HCT116 (cell line): ENCODE measurements at regions not wholly inside any gene's neighbourhood (a gene's known extent, or its start where the extent isn't known, plus 50 kb on each side); places are given as distances from the start of the nearest gene placed in this dataset.

Experiments
- ATAC-seq: fragments of 200-7000 bp; cut with Tn5 transposase; 2 replicates; pipeline ENCODE4 v1.9.1; 2020; ENCODE audit warnings: mild to moderate bottlenecking, moderate library complexity
- BruUV-seq: library from RNA; stranded (reverse); fragments of 400-500 nt; replicated peaks from 2 replicates; lab custom pipeline; 2021; lab: Mats Ljungman, UMichigan
- CTCF ChIA-PET: fragments of 300-600 bp; sonication (Branson Sonifier 250); formaldehyde crosslinking; loops from one replicate; lab custom pipeline; 2021; ENCODE audit warnings: antibody characterized with exemption; lab: Charles Lee
- POLR2A ChIA-PET: fragments of 300-600, 350-600 bp; sonication (Branson Sonifier 250); formaldehyde crosslinking; loops from one replicate; lab custom pipeline; 2021; ENCODE audit warnings: antibody characterized with exemption; lab: Charles Lee
- RAD21 ChIA-PET, 2 experiments: fragments of 300-600 bp; sonication (Branson Sonifier 250); formaldehyde crosslinking; loops; one replicate each; lab custom pipeline; 2023; ENCODE audit warnings: low total read pairs in 2 of 2; ENCODE audit not compliant: uncharacterized antibody in 2 of 2, unreplicated experiment in 2 of 2, low non-redundant PET in 1 of 2; lab: Charles Lee
- DNase-seq: peaks from one replicate; pipeline ENCODE4 v3.0.0-alpha.2; 2010; ENCODE audit warnings: low read depth, low spot score
- H2AFZ ChIP-seq: fragments of 200-600 bp; shearing (Covaris generic), sonication (generic); 2 replicates; pipeline ENCODE4 v1.6.1; 2017; ENCODE audit warnings: low read depth, mixed run types, mixed read lengths, antibody characterized with exemption, low read length; ENCODE audit not compliant: poor library complexity, severe bottlenecking
- H3K27ac ChIP-seq: 2 replicates; pipeline ENCODE4 v1.5.1; 2012; ENCODE audit warnings: low read depth, low read length
- H3K27me3 ChIP-seq: fragments of 200-600 bp; sonication (generic); 2 replicates; pipeline ENCODE4 v1.6.1; 2016; ENCODE audit warnings: mixed run types, low read length, mixed read lengths; ENCODE audit not compliant: insufficient read depth
- H3K36me3 ChIP-seq, 2 experiments: fragments of 200-500 bp in 1 of 2; fragments of 200-600 bp in 1 of 2; sonication (Bioruptor generic) in 1 of 2; sonication (generic) in 1 of 2; 2 replicates each; pipeline versions ENCODE4 v1.5.1 to v1.6.1; 2014 to 2016; ENCODE audit warnings: low read length in 2 of 2, inconsistent platforms in 1 of 2, mixed read lengths in 1 of 2, mixed run types in 1 of 2; ENCODE audit not compliant: insufficient read depth in 2 of 2, control insufficient read depth in 1 of 2
- H3K4me1 ChIP-seq, 2 experiments: fragments of 200-600 bp in 1 of 2; sonication (generic) in 1 of 2; 2 replicates each; pipeline versions ENCODE4 v1.5.1 to v1.6.1; 2012 to 2017; ENCODE audit warnings: low read length in 2 of 2, inconsistent platforms in 1 of 2, mild to moderate bottlenecking in 1 of 2, mixed read lengths in 1 of 2, mixed run types in 1 of 2, moderate library complexity in 1 of 2; ENCODE audit not compliant: insufficient read depth in 2 of 2, control insufficient read depth in 1 of 2
- H3K4me2 ChIP-seq: fragments of 200-600 bp; sonication (generic); 2 replicates; pipeline ENCODE4 v1.6.1; 2017; ENCODE audit warnings: mixed run types, low read length, mixed read lengths
- H3K4me3 ChIP-seq, 2 experiments: fragments of 200-600 bp in 1 of 2; sonication (generic) in 1 of 2; replicated peaks in 1 of 2; 2 replicates each; pipeline ENCODE4 v1.5.1; 2011 to 2016; ENCODE audit warnings: low read length in 2 of 2, control low read depth in 1 of 2, low read depth in 1 of 2, mild to moderate bottlenecking in 1 of 2, mixed read lengths in 1 of 2, mixed run types in 1 of 2
- H3K79me2 ChIP-seq: fragments of 200-600 bp; sonication (generic); 2 replicates; pipeline ENCODE4 v1.6.1; 2017; ENCODE audit warnings: mild to moderate bottlenecking, mixed run types, low read length, moderate library complexity, mixed read lengths; ENCODE audit not compliant: insufficient read depth
- H3K9ac ChIP-seq: fragments of 200-600 bp; sonication (generic); 2 replicates; pipeline ENCODE4 v1.6.1; 2016; ENCODE audit warnings: low read length, mixed read lengths
- H3K9me2 ChIP-seq: fragments of 200-600 bp; sonication (generic), shearing (Covaris generic); 2 replicates; pipeline ENCODE4 v1.6.1; 2017; ENCODE audit warnings: mixed run types, mild to moderate bottlenecking, moderate library complexity; ENCODE audit not compliant: insufficient read depth
- H3K9me3 ChIP-seq, 2 experiments: fragments of 200-500 bp in 1 of 2; fragments of 200-600 bp in 1 of 2; sonication (Bioruptor generic) in 1 of 2; sonication (generic) in 1 of 2; 2 replicates each; pipeline ENCODE4 v1.6.1; 2014 to 2017; ENCODE audit warnings: low read length in 2 of 2, mixed read lengths in 2 of 2, inconsistent platforms in 1 of 2, low read depth in 1 of 2, mild to moderate bottlenecking in 1 of 2, mixed run types in 1 of 2, moderate library complexity in 1 of 2; ENCODE audit not compliant: control insufficient read depth in 1 of 2, insufficient read depth in 1 of 2
- H4K20me1 ChIP-seq: fragments of 200-600 bp; sonication (generic), shearing (Covaris generic); 2 replicates; pipeline ENCODE4 v1.6.1; 2017; ENCODE audit warnings: mixed run types, mild to moderate bottlenecking, moderate library complexity; ENCODE audit not compliant: insufficient read depth
- CBX3 ChIP-seq: IDR thresholded peaks from 2 replicates; pipeline ENCODE4 v1.6.1; 2012; ENCODE audit warnings: low read depth
- CEBPB ChIP-seq: IDR thresholded peaks from 2 replicates; pipeline ENCODE4 v1.6.1; 2012; ENCODE audit warnings: low read depth
- EGR1 ChIP-seq: IDR thresholded peaks from 2 replicates; pipeline ENCODE4 v1.6.1; 2012; ENCODE audit warnings: low read depth
- FOSL1 ChIP-seq: IDR thresholded peaks from 2 replicates; pipeline ENCODE4 v1.6.1; 2012; ENCODE audit warnings: low read depth
- JUND ChIP-seq: IDR thresholded peaks from 2 replicates; pipeline ENCODE4 v1.6.1; 2012
- POLR2A ChIP-seq: IDR thresholded peaks from 2 replicates; pipeline ENCODE4 v1.7.0; 2011; ENCODE audit warnings: borderline replicate concordance; ENCODE audit not compliant: insufficient read depth, insufficient read length; ENCODE audit errors: extremely low read depth
- POLR2AphosphoS5 ChIP-seq: IDR thresholded peaks from 2 replicates; pipeline ENCODE4 v1.6.1; 2011; ENCODE audit warnings: mild to moderate bottlenecking, low read depth, low read length, moderate library complexity
- SIN3A ChIP-seq: IDR thresholded peaks from 2 replicates; pipeline ENCODE4 v1.6.1; 2012; ENCODE audit warnings: low read depth
- SP1 ChIP-seq: IDR thresholded peaks from 2 replicates; pipeline ENCODE4 v1.6.1; 2012; ENCODE audit warnings: low read depth
- intact Hi-C: fragments of 100-400 bp; cut with micrococcal nuclease; formaldehyde crosslinking; loops from 2 replicates; pipeline ENCODE4 v1.10.0; 2022
- TF ChIP-seq, protein P1 (sequence below): IDR thresholded peaks from 2 replicates; pipeline ENCODE4 v1.6.1; 2012
- TF ChIP-seq, protein P2 (sequence below), 3 experiments: fragments of 200-600 bp in 1 of 3; sonication (generic) in 1 of 3; IDR thresholded peaks in 2 of 3; conservative IDR thresholded peaks in 1 of 3; 2 replicates each; pipeline ENCODE4 v1.5.1; 2012 to 2017; ENCODE audit warnings: low read depth in 2 of 3, low read length in 2 of 3, antibody characterized with exemption in 1 of 3, borderline replicate concordance in 1 of 3, control low read depth in 1 of 3, mild to moderate bottlenecking in 1 of 3, mixed read lengths in 1 of 3, mixed run types in 1 of 3, moderate library complexity in 1 of 3; ENCODE audit not compliant: insufficient read depth in 1 of 3
- TF ChIP-seq, protein P3 (sequence below): IDR thresholded peaks from 2 replicates; pipeline ENCODE4 v1.6.1; 2011; ENCODE audit warnings: mild to moderate bottlenecking, low read length, moderate library complexity; ENCODE audit not compliant: insufficient replicate concordance; ENCODE audit errors: extremely low read depth
- TF ChIP-seq, protein P4 (sequence below): IDR thresholded peaks from 2 replicates; pipeline ENCODE4 v1.6.1; 2012; ENCODE audit warnings: low read depth

DNA sequence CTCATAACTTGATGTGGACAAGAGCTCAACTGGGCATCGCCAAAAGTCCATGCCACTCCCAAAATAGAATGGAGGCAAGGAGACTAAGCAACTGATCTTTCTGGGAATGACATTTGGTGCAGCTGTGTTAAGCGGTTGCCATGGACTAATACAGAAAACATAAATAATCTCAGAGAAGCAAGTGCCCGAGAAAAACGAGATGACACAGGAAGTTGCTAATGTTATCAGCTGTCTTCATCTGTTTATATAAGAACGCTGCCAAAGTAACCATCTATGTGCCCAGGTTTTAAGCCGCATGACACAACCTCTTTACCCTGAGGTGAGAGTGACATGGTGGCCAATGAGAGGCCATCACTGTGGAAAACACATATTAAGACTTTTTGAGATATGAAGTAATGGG, 54.9 kb upstream of the SACS start:
- RAD21 ChIA-PET = no interaction called here
- Histone ChIP-seq H4K20me1 (no peaks in the 10 kb centered on the region), H3K9ac (no peak overlapping the region), H3K27me3 (no peaks in the 10 kb centered on the region), H2AFZ (no peak overlapping the region), H3K9me3 (no peaks in the 10 kb centered on the region), H3K79me2 (no peaks in the 10 kb centered on the region), H3K36me3 (no peaks in the 10 kb centered on the region), H3K27ac (no peak overlapping the region), H3K9me2 (no peaks in the 10 kb centered on the region), H3K4me2 (no peak overlapping the region), H3K4me3 (no peak overlapping the region), H3K4me1 (no peaks in the 10 kb centered on the region)
- intact Hi-C loops = no loop called here
- CTCF ChIA-PET = no interaction called here
- no TSS peak for BruUV-seq
- ATAC-seq (no peak), DNase-seq (no peak)
- TF ChIP-seq POLR2AphosphoS5 (no peak), SP1 (no peak), SIN3A (no peak)
- TF ChIP-seq, protein P1, sequence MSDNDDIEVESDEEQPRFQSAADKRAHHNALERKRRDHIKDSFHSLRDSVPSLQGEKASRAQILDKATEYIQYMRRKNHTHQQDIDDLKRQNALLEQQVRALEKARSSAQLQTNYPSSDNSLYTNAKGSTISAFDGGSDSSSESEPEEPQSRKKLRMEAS = no peak
- POLR2A ChIA-PET = no interaction called here

DNA sequence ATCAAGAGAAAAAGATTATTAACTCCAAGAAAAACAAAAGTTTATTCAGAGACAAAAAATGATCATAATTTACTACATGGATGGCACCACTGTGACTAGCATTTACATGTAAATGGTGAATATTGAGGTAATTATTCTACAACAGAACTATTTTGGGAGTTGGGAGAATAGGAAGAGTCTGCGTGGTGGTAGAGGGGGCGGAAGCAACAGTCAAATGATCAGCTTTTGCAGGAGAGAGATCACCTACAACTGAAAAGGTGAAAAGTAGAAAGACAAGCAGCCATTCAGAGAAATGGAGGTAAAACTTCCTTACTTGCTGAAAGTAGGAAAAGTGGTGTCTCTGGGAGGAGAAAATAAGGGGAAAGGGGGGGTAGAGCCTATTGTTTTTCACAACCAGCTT, 62.8 kb upstream of the SACS start:
- no peaks in the 10 kb centered on the region for H3K9me2 ChIP-seq
- H3K4me3 ChIP-seq = no peak overlapping the region
- H3K79me2 ChIP-seq = no peaks in the 10 kb centered on the region
- H2AFZ ChIP-seq = no peak overlapping the region
- DNase-seq (no peak), ATAC-seq (no peak)
- no peak overlapping the region for H3K4me2 ChIP-seq
- no peaks in the 10 kb centered on the region for H3K9me3 ChIP-seq
- H3K9ac ChIP-seq = no peak overlapping the region
- no TSS peak for BruUV-seq
- intact Hi-C loops = no loop called here
- 0 out of 2 replicates have a peak, but pooled peaks cover 3% of the 10 kb centered on the region for H3K27me3 ChIP-seq
- ChIA-PET CTCF (no interaction called here), POLR2A (no interaction called here), RAD21 (no interaction called here)
- no peaks in the 10 kb centered on the region for H4K20me1 ChIP-seq
- H3K27ac ChIP-seq = no peak overlapping the region
- TF ChIP-seq POLR2A (no peak), JUND (no peak), FOSL1 (no peak), EGR1 (no peak), CBX3 (no peak), SP1 (no peak), CEBPB (no peak), POLR2AphosphoS5 (no peak), SIN3A (no peak)
- TF ChIP-seq, protein P2, sequence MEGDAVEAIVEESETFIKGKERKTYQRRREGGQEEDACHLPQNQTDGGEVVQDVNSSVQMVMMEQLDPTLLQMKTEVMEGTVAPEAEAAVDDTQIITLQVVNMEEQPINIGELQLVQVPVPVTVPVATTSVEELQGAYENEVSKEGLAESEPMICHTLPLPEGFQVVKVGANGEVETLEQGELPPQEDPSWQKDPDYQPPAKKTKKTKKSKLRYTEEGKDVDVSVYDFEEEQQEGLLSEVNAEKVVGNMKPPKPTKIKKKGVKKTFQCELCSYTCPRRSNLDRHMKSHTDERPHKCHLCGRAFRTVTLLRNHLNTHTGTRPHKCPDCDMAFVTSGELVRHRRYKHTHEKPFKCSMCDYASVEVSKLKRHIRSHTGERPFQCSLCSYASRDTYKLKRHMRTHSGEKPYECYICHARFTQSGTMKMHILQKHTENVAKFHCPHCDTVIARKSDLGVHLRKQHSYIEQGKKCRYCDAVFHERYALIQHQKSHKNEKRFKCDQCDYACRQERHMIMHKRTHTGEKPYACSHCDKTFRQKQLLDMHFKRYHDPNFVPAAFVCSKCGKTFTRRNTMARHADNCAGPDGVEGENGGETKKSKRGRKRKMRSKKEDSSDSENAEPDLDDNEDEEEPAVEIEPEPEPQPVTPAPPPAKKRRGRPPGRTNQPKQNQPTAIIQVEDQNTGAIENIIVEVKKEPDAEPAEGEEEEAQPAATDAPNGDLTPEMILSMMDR (IDR thresholded peaks at IDR 0.05 in 2 of 3, conservative IDR thresholded peaks at IDR 0.05 in 1 of 3; ENCODE audit: borderline replicate concordance in 1 of 3, insufficient read depth in 1 of 3, low read depth in 2 of 3, low read length in 2 of 3) = no peak
- TF ChIP-seq, protein P3, sequence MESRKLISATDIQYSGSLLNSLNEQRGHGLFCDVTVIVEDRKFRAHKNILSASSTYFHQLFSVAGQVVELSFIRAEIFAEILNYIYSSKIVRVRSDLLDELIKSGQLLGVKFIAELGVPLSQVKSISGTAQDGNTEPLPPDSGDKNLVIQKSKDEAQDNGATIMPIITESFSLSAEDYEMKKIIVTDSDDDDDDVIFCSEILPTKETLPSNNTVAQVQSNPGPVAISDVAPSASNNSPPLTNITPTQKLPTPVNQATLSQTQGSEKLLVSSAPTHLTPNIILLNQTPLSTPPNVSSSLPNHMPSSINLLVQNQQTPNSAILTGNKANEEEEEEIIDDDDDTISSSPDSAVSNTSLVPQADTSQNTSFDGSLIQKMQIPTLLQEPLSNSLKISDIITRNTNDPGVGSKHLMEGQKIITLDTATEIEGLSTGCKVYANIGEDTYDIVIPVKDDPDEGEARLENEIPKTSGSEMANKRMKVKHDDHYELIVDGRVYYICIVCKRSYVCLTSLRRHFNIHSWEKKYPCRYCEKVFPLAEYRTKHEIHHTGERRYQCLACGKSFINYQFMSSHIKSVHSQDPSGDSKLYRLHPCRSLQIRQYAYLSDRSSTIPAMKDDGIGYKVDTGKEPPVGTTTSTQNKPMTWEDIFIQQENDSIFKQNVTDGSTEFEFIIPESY = no peak
- TF ChIP-seq, protein P4, sequence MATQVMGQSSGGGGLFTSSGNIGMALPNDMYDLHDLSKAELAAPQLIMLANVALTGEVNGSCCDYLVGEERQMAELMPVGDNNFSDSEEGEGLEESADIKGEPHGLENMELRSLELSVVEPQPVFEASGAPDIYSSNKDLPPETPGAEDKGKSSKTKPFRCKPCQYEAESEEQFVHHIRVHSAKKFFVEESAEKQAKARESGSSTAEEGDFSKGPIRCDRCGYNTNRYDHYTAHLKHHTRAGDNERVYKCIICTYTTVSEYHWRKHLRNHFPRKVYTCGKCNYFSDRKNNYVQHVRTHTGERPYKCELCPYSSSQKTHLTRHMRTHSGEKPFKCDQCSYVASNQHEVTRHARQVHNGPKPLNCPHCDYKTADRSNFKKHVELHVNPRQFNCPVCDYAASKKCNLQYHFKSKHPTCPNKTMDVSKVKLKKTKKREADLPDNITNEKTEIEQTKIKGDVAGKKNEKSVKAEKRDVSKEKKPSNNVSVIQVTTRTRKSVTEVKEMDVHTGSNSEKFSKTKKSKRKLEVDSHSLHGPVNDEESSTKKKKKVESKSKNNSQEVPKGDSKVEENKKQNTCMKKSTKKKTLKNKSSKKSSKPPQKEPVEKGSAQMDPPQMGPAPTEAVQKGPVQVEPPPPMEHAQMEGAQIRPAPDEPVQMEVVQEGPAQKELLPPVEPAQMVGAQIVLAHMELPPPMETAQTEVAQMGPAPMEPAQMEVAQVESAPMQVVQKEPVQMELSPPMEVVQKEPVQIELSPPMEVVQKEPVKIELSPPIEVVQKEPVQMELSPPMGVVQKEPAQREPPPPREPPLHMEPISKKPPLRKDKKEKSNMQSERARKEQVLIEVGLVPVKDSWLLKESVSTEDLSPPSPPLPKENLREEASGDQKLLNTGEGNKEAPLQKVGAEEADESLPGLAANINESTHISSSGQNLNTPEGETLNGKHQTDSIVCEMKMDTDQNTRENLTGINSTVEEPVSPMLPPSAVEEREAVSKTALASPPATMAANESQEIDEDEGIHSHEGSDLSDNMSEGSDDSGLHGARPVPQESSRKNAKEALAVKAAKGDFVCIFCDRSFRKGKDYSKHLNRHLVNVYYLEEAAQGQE = no peak
- H3K4me1 ChIP-seq = 0 out of 4 replicates have a peak, but pooled peaks cover 0 to 3% of the 10 kb centered on the region in 2 experiments
- no peaks in the 10 kb centered on the region for H3K36me3 ChIP-seq
